ENCODE measurements at regions not wholly inside any gene's neighbourhood (a gene's known extent, or its start where the extent isn't known, plus 50 kb on each side); places are given as distances from the start of the nearest gene placed in this dataset.
"Not testable (repeated sequence)": the region's sequence is repeated elsewhere in the genome, so short reads cannot be mapped to it uniquely, and the experiment has no call there.

- DNase-seq (ENCODE audit: low read depth): no peak
- H3K4me3 ChIP-seq (ENCODE audit: control insufficient read depth, low read depth, low read length): no peak overlapping the region
- no peak for TF ChIP-seq CTCF (conservative IDR thresholded peaks at IDR 0.05; ENCODE audit: control insufficient read depth, insufficient read depth, low read depth, low read length)
Observed at GRCh38 chr1:4488018-4488417, 166.4 kb upstream of the AJAP1 start.

- DNase-seq (ENCODE audit: low read depth): no peak
- no peak overlapping the region for H3K4me3 ChIP-seq (ENCODE audit: control insufficient read depth, low read depth, low read length)
- no peak for TF ChIP-seq CTCF (conservative IDR thresholded peaks at IDR 0.05; ENCODE audit: control insufficient read depth, insufficient read depth, low read depth, low read length)
Observed at GRCh38 chr1:4489486-4489885, 164.9 kb upstream of the AJAP1 start.

- not testable (repeated sequence) for DNase-seq (ENCODE audit: low read depth); H3K4me3 ChIP-seq (ENCODE audit: control insufficient read depth, low read depth, low read length)
Observed at GRCh38 chr1:4489992-4490391, 164.4 kb upstream of the AJAP1 start.

- TF ChIP-seq CTCF (conservative IDR thresholded peaks at IDR 0.05; ENCODE audit: control insufficient read depth, insufficient read depth, low read depth, low read length): no peak
- DNase-seq (ENCODE audit: low read depth): no peak
Observed at GRCh38 chr1:4494027-4494426, 160.4 kb upstream of the AJAP1 start.

GRCh38 chr1:4494558-4494957 lies 159.9 kb upstream of the AJAP1 start:
- no peak for DNase-seq (ENCODE audit: low read depth)
- H3K4me3 ChIP-seq (ENCODE audit: control insufficient read depth, low read depth, low read length): no peak overlapping the region
- no peak for TF ChIP-seq CTCF (conservative IDR thresholded peaks at IDR 0.05; ENCODE audit: control insufficient read depth, insufficient read depth, low read depth, low read length)

More at GRCh38 chr1:4494027-4494426, 160.4 kb upstream of the AJAP1 start:
- H3K4me3 ChIP-seq (ENCODE audit: control insufficient read depth, low read depth, low read length): no peak overlapping the region

GRCh38 chr1:4495809-4496208 lies 158.6 kb upstream of the AJAP1 start:
- no peak overlapping the region for H3K4me3 ChIP-seq (ENCODE audit: control insufficient read depth, low read depth, low read length)
- DNase-seq (ENCODE audit: low read depth): no peak
- TF ChIP-seq CTCF (conservative IDR thresholded peaks at IDR 0.05; ENCODE audit: control insufficient read depth, insufficient read depth, low read depth, low read length): no peak

GRCh38 chr1:4500441-4500840 lies 154.0 kb upstream of the AJAP1 start:
- H3K4me3 ChIP-seq (ENCODE audit: control insufficient read depth, low read depth, low read length): no peak overlapping the region
- TF ChIP-seq CTCF (conservative IDR thresholded peaks at IDR 0.05; ENCODE audit: control insufficient read depth, insufficient read depth, low read depth, low read length): no peak
- DNase-seq (ENCODE audit: low read depth): no peak
